Activated naive CD4-positive, alpha-beta T cell (primary cell): ENCODE measurements at regions not wholly inside any gene's neighbourhood (a gene's known extent, or its start where the extent isn't known, plus 50 kb on each side); places are given as distances from the start of the nearest gene placed in this dataset.
"Not testable (repeated sequence)": the region's sequence is repeated elsewhere in the genome, so short reads cannot be mapped to it uniquely, and the experiment has no call there.

Source experiments
- DNase-seq, 4 experiments: peaks; one replicate each; lab custom pipeline; 2025; lab: John Stamatoyannopoulos, UW

DNA sequence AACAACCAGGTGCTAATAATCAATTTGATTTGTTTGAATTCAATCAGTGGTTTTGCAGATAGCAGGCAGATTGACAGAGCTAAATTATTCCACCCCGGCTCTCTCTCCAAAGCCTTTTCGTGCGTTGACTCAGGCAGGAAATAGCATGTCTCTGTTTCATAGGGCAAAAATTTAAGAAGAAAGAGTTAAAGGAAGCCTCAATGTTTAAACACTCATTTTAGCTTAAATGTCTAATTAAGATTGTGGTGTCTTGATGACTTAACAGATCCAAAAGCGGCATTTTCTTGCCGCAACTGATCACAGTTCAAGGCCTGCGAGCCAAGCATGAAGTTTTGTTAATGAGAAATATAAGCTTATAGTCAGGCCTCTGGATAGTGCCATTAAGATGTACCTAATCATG, 1051.1 kb upstream of the AUTS2 start:
- no peak for DNase-seq

DNA sequence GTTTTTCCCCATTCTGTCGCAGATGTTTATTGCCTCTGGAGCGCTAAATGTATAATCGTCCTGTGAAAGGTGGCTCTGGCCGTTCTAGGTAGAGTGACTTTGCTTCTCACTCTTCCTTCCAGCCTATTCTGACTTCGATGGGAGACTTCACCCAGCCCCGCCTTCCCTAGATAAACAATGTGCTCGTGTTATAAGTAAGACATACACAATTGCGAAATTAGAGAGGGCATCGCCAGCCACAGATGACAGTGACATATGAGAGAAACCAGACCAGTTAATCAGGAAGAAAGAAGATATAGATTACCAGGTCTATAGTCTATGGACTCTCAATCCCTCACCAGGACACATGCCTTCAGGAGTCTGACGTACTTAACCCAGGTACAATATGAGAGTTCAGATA, 1050.5 kb upstream of the AUTS2 start:
- no peak for DNase-seq

- no peak for DNase-seq
Measured at GRCh38 chr7:68550027-68550426, 1048.2 kb upstream of the AUTS2 start.

GRCh38 chr7:68550635-68551034, 1047.6 kb upstream of the AUTS2 start:
- no peak for DNase-seq

- no peak for DNase-seq
Measured at GRCh38 chr7:68556537-68556936, 1041.7 kb upstream of the AUTS2 start.

- no peak for DNase-seq
Measured at GRCh38 chr7:68559518-68559917, 1038.8 kb upstream of the AUTS2 start.

DNA sequence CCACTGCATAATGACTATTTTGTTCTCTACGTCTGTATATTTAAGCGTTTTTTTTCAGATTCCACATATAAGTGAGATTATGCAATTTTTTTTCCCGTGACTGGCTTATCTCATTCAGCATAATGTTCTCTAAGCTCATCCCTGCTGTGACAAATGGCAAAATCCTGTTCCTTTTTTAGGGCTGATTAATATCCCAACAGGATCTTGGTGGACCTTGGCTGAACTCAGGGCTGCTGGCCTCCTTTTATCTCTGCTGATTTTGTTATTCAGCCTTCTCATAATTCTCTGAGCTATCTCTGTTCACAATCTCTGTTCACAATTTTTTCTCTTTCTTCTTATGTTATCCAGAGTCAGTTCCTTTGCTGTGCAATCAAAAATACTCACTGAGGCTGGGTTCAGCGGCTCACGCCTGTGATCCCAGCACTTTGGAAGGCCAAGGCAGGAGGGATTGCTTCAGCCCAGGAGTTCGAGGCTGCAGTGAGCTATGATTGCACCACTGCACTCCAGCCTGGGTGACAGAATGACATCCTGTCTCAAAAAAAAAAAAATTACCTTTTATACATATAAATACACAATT, 1035.9 kb upstream of the AUTS2 start:
- DNase-seq: no peak

- no peak for DNase-seq
Measured at GRCh38 chr7:68564306-68565135, 1033.8 kb upstream of the AUTS2 start.

DNA sequence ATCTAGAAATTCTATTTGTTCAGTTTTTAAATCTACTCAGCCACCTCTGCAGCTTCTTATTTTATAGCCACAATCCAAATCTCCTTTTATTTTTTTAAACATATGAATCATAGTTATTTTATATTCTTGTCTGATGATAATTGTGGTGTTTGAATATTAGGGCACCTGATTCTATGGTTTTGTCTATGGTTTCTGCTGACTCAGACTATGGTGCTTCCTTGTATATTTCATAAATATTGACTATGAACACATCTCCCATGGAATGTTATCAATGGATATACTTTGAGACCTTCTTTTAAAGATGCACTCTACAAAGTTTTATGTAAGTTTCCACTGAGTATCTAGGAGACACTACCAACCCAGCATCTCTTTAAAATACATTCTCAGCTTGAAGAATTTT, 1027.0 kb upstream of the AUTS2 start:
- no peak for DNase-seq

DNA sequence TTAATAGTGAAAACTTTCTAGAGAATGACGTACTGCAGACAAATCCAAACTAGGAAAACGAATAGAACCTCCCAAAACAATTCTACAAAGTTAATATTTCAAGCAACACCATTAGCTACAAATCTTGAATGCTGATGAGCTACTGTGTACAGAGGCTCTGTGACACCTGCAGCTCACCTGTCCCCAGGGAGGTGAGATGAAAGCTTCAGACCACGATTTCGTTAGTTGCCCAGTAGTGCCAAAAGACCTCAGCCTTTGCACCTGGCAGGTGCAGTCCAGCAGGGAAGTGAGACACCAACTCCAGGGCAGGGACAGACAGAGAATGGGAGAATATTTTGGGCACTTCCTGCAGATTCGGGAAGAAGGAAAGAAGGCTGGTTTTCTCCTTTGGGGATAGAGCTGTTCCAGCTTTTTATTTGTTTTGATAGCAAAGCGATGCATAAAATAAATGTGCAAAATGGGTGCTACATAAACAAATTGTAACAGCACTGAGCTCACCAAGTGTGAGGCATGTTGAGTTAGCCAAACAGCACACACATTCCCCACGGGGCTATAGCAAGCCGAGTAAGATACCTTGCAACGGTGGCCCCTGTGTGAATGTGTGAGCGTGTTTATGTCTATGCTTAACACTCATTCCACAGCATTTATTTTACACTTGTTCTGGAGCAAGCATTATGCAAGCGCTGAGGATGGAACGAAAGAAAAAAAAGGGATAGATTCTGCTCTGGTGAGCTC, 1024.8 kb upstream of the AUTS2 start:
- DNase-seq: no peak

GRCh38 chr7:68576366-68576765, 1021.9 kb upstream of the AUTS2 start:
- DNase-seq: no peak

DNA sequence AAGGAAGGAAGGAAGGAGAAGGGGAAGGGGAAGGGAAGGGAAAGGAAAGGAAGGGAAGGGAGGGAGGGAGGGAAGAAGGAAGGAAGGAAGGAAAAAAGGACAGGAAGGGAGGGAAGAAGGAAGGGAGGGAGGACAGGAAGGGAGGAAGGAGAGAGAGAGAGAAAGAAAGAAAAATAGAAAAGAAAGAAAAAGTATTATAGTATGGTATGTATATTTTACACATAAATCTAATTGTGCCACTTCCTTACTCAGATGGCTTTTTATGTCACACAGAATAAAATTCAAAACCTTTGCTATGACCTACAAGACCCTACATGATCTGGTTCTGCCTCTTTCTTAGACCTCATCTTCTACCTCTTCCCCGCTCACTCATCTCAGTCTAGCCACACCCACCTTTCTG, 1016.9 kb upstream of the AUTS2 start:
- no peak for DNase-seq

DNA sequence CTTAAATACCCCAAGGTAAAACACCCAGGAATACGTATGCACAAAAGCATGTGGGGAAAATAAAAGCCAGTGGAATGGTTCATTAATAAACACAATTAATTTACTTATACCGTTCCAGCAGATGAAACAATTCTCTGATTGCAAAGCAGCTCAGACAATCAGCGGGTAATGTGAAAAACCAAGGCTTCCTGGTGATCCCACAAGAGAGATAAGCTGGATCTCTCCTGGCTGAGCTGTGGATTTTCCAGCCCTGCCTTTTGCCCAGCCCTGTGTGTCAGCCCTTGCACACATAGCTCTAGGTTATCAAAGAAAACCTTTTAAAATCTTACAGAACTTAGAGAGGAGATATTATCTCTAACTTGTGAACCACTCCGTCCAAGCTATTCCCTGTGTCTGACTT, 1010.7 kb upstream of the AUTS2 start:
- no peak for DNase-seq

DNA sequence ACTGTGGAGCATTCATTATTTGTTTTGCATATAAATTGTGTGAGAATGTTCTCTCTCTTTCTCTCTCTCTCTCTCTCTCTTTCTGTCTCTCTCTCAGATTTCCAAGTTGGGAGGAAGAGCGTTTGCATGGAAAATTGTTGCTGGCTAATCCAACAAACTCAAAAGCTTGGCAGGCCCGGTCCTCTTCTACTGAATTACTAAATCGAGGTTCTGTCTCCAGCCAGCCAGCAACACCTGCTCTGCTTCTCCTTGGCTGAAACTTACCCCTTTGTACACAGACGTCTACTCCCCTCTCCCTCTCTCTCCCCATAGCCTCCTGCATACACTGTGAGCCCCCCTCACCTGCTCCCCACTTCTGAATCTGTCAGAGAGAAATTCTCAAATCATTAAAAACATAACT, 996.4 kb upstream of the AUTS2 start:
- no peak for DNase-seq

DNA sequence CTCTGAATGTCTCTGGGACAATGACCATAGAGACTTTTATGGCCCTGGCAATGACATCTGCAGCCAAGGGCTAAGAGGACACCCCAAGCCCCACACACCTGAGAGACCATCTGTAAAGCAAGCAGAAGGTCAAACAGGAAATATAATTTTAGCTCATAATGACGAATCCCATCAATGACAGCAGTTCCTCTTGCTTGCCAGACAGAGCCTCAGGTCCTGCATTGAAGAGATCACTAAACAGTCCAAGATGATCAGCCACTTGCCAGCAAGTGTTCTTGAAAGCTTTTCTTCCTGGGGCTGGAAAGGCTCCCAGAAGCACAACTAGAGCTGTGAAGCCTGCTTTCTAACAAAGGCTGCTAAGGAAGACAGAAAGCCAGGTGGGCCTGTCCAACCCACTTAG, 993.7 kb upstream of the AUTS2 start:
- DNase-seq: no peak

DNA sequence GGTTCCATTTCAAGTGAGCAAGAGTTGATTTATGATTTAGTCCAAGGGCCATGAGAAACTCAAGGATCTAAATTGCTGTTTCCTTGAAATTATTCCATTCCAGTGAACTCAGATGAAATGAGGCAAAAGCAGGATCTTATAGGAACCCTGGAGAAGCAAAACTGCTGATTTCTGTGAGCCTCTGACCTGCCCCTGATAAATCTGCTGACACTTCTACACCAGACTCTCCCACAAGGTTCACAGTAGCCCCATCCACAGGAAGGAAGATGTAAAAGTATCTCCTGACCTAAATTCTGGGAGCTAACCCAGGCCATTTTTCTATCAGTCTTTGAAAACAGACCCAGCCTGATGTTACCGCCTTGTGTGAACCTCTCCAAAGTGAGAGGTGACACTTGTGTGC, 987.6 kb upstream of the AUTS2 start:
- no peak for DNase-seq

GRCh38 chr7:68613405-68613804, 984.9 kb upstream of the AUTS2 start:
- no peak for DNase-seq

GRCh38 chr7:68613897-68614296, 984.4 kb upstream of the AUTS2 start:
- DNase-seq: no peak

GRCh38 chr7:68619526-68619925, 978.7 kb upstream of the AUTS2 start:
- DNase-seq: no peak

DNA sequence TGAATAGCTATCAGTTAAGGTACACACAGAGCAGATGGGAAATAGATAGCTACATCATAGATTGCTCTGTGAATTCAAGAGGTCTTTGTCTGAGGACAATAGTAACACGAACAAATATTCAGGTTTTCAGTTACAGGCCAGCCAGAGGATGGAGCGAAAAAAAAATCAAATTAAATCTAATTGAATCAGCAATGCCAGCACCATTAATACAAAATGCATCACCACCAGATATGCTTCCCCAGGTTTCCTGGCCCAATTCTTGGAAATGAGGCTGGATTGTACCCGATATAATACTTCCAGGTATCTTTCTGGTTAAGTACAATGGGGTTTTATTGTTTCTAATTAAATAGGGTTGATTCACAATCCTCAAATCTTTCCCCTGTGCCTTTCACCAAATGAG, 975.8 kb upstream of the AUTS2 start:
- no peak for DNase-seq

DNA sequence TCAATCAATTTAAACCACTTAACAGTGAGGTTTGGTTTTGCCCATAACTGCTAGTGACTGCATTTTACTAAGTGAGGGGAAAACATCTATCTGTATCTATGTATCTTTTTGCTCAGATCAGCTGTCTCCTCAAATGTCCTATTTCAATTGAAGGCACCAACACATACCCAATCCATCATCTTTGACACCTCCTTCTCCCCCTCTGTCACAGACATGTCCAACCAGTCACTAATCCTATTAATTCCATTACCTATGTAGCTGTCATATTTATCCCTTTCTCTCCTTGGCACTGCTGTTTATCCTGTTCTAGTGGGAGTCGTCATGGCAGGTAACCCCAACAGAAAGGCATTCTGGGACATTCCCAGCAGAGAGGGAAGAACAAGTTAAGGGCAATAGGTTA, 975.2 kb upstream of the AUTS2 start:
- no peak for DNase-seq

- DNase-seq: no peak
Measured at GRCh38 chr7:68627247-68627864, 970.9 kb upstream of the AUTS2 start.

DNA sequence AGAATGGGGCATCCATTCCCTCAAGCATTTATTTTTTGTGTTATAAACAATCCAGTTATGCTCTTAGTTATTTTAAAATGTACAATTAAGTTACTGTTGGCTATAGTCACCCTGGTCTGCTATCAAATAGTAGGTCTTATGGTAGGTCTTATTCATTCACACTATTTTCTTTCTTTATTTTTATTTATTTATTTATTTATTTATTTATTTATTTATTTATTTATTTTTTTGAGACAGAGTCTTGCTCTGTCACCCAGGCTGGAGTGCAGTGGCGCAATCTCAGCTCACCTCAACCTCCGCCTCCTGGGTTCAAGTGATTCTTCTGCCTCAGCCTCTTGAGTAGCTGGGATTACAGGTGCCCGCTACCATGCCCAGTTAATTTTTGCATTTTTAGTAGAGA, 967.4 kb upstream of the AUTS2 start:
- DNase-seq: not testable (repeated sequence)
